H1 (cell line): ENCODE measurements at regions not wholly inside any gene's neighbourhood (a gene's known extent, or its start where the extent isn't known, plus 50 kb on each side); places are given as distances from the start of the nearest gene placed in this dataset.

Experiments used
- CTCF ChIA-PET: fragments of 300-600 bp; sonication (Branson Sonifier 250); formaldehyde crosslinking; loops from one replicate; lab custom pipeline; 2021; ENCODE audit not compliant: partially characterized antibody; lab: Charles Lee
- POLR2A ChIA-PET: fragments of 300-600 bp; sonication (Branson Sonifier 250); formaldehyde crosslinking; loops from one replicate; lab custom pipeline; 2021; ENCODE audit warnings: inconsistent platforms; ENCODE audit not compliant: partially characterized antibody; lab: Charles Lee
- DNase-seq, 2 experiments: peaks; one replicate each; pipeline versions ENCODE4 v3.0.0 to v3.0.0-alpha.2; 2010 to 2022; ENCODE audit warnings: low spot score in 2 of 2, low read depth in 1 of 2, mixed read lengths in 1 of 2
- FAIRE-seq: peaks from 2 replicates; lab custom pipeline; 2011; peaks lifted over from hg19 to GRCh38; lab: Jason Lieb, UNC
- H2AFZ ChIP-seq: 2 replicates; pipeline ENCODE4 v1.8.1; 2012; ENCODE audit warnings: low read length, inconsistent platforms
- H2AK5ac ChIP-seq: 2 replicates; pipeline ENCODE4 v1.6.1; 2013; ENCODE audit warnings: low read depth, low read length
- H2BK120ac ChIP-seq: replicated peaks from 2 replicates; pipeline ENCODE3; 2013; ENCODE audit warnings: low read depth, low read length, inconsistent platforms
- H2BK12ac ChIP-seq: 2 replicates; pipeline ENCODE4 v1.6.1; 2013; ENCODE audit warnings: low read depth, low read length
- H2BK15ac ChIP-seq: 2 replicates; pipeline ENCODE4 v1.6.1; 2013; ENCODE audit warnings: low read length
- H2BK20ac ChIP-seq: 2 replicates; pipeline ENCODE4 v1.6.1; 2013; ENCODE audit warnings: low read length
- H2BK5ac ChIP-seq: 2 replicates; pipeline ENCODE4 v1.6.1; 2013; ENCODE audit warnings: low read depth, low read length
- H3K14ac ChIP-seq: 2 replicates; pipeline ENCODE4 v1.6.1; 2013; ENCODE audit warnings: inconsistent platforms; ENCODE audit not compliant: insufficient read length
- H3K18ac ChIP-seq: 2 replicates; pipeline ENCODE4 v1.6.1; 2013; ENCODE audit warnings: low read length; ENCODE audit errors: extremely low read depth
- H3K23ac ChIP-seq: 2 replicates; pipeline ENCODE4 v1.6.1; 2013; ENCODE audit warnings: inconsistent platforms; ENCODE audit not compliant: insufficient read length
- H3K23me2 ChIP-seq: 2 replicates; pipeline ENCODE4 v1.6.1; 2013; ENCODE audit warnings: low read depth, low read length
- H3K27ac ChIP-seq: 2 replicates; pipeline ENCODE4 v1.6.1; 2011; ENCODE audit warnings: low read depth, low read length, inconsistent platforms
- H3K27me3 ChIP-seq, 4 experiments: replicated peaks in 1 of 4; 1 replicate in 1 of 4; 2 replicates in 3 of 4; pipeline versions ENCODE4 v1.6.1 to v1.8.1; 2011 to 2013; ENCODE audit warnings: low read length in 3 of 4, mild to moderate bottlenecking in 3 of 4, inconsistent platforms in 2 of 4, mixed read lengths in 2 of 4, moderate library complexity in 1 of 4; ENCODE audit not compliant: control insufficient read depth in 3 of 4, insufficient read depth in 3 of 4; ENCODE audit errors: extremely low read depth in 1 of 4
- H3K36me3 ChIP-seq, 4 experiments: 2 replicates each; pipeline versions ENCODE4 v1.6.1 to v1.8.1; 2011 to 2013; ENCODE audit warnings: mild to moderate bottlenecking in 4 of 4, low read length in 3 of 4, moderate library complexity in 2 of 4, control low read depth in 1 of 4, inconsistent platforms in 1 of 4; ENCODE audit not compliant: insufficient read depth in 4 of 4, control insufficient read depth in 2 of 4
- H3K4ac ChIP-seq: replicated peaks from 2 replicates; pipeline ENCODE3; 2013; ENCODE audit warnings: low read length, low read depth, mixed read lengths, inconsistent platforms; ENCODE audit not compliant: insufficient read length
- H3K4me1 ChIP-seq, 4 experiments: replicated peaks in 1 of 4; 1 replicate in 1 of 4; 2 replicates in 3 of 4; pipeline versions ENCODE4 v1.6.1 to v1.8.1; 2011 to 2013; ENCODE audit warnings: low read length in 3 of 4, inconsistent platforms in 2 of 4, mixed read lengths in 1 of 4; ENCODE audit not compliant: insufficient read depth in 4 of 4, control insufficient read depth in 3 of 4
- H3K4me2 ChIP-seq, 2 experiments: 2 replicates each; pipeline versions ENCODE4 v1.6.1 to v1.8.1; 2011 to 2013; ENCODE audit warnings: low read depth in 2 of 2, low read length in 2 of 2, control low read depth in 1 of 2, inconsistent platforms in 1 of 2, mild to moderate bottlenecking in 1 of 2; ENCODE audit not compliant: insufficient read depth in 1 of 2
- H3K4me3 ChIP-seq, 4 experiments: fragments of 200-600, 300-600 bp in 1 of 4; sonication (generic), shearing (Covaris generic), sonication (Bioruptor Twin) in 1 of 4; 2 replicates each; pipeline versions ENCODE4 v1.5.1 to v1.8.1; 2011 to 2016; ENCODE audit warnings: low read length in 4 of 4, low read depth in 3 of 4, control low read depth in 2 of 4, inconsistent platforms in 2 of 4, mild to moderate bottlenecking in 2 of 4, mixed read lengths in 1 of 4, moderate library complexity in 1 of 4; ENCODE audit not compliant: insufficient read depth in 2 of 4; ENCODE audit errors: extremely low read depth in 1 of 4
- H3K56ac ChIP-seq: replicated peaks from 2 replicates; pipeline ENCODE3; 2013; ENCODE audit warnings: low read depth, mild to moderate bottlenecking, mixed read lengths, low read length, inconsistent platforms; ENCODE audit not compliant: insufficient read length
- H3K79me1 ChIP-seq: 2 replicates; pipeline ENCODE4 v1.6.1; 2013; ENCODE audit warnings: low read depth, low read length, control low read depth
- H3K79me2 ChIP-seq, 2 experiments: 2 replicates each; pipeline versions ENCODE4 v1.6.1 to v1.8.1; 2012 to 2013; ENCODE audit warnings: low read length in 2 of 2, mild to moderate bottlenecking in 2 of 2, inconsistent platforms in 1 of 2; ENCODE audit not compliant: insufficient read depth in 2 of 2, control insufficient read depth in 1 of 2
- H3K9ac ChIP-seq, 4 experiments: replicated peaks in 1 of 4; 1 replicate in 1 of 4; 2 replicates in 3 of 4; pipeline versions ENCODE4 v1.6.1 to v1.8.1; 2011 to 2013; ENCODE audit warnings: low read depth in 3 of 4, low read length in 3 of 4, control low read depth in 2 of 4, mild to moderate bottlenecking in 2 of 4, moderate library complexity in 2 of 4, inconsistent platforms in 1 of 4; ENCODE audit errors: extremely low read depth in 1 of 4
- H3K9me3 ChIP-seq, 2 experiments: 2 replicates each; pipeline versions ENCODE4 v1.6.1 to v1.8.1; 2012 to 2013; ENCODE audit warnings: mild to moderate bottlenecking in 2 of 2, moderate library complexity in 2 of 2, control low read depth in 1 of 2, inconsistent platforms in 1 of 2, low read depth in 1 of 2, low read length in 1 of 2, mixed read lengths in 1 of 2; ENCODE audit not compliant: insufficient read depth in 2 of 2
- H4K20me1 ChIP-seq, 2 experiments: replicated peaks in 1 of 2; 2 replicates each; pipeline versions ENCODE3 to v1.8.1; 2011 to 2013; ENCODE audit warnings: inconsistent platforms in 2 of 2, low read length in 2 of 2, mild to moderate bottlenecking in 1 of 2; ENCODE audit not compliant: insufficient read depth in 2 of 2, control insufficient read depth in 1 of 2
- H4K5ac ChIP-seq: 2 replicates; pipeline ENCODE4 v1.6.1; 2013; ENCODE audit warnings: low read length, low read depth, mixed read lengths, inconsistent platforms; ENCODE audit not compliant: insufficient read length
- H4K8ac ChIP-seq: 2 replicates; pipeline ENCODE4 v1.8.0; 2013; ENCODE audit warnings: mild to moderate bottlenecking, moderate library complexity, low read length, inconsistent platforms; ENCODE audit not compliant: insufficient read depth; ENCODE audit errors: extremely low read depth
- H4K91ac ChIP-seq: replicated peaks from 2 replicates; pipeline ENCODE3; 2013; ENCODE audit warnings: low read length, mixed read lengths, inconsistent platforms; ENCODE audit not compliant: insufficient read length
- BRCA1 ChIP-seq: IDR thresholded peaks from 2 replicates; pipeline ENCODE4 v1.6.1; 2012; ENCODE audit warnings: low read depth, low read length, improper control_type of control experiment
- CEBPB ChIP-seq: IDR thresholded peaks from 2 replicates; pipeline ENCODE4 v1.6.1; 2012; ENCODE audit warnings: low read depth, low read length
- CHD2 ChIP-seq: IDR thresholded peaks from 2 replicates; pipeline ENCODE4 v1.6.1; 2012; ENCODE audit warnings: low read length, improper control_type of control experiment
- KDM4A ChIP-seq: IDR thresholded peaks from one replicate; pipeline ENCODE4 v1.7.1; 2012; ENCODE audit warnings: low read depth, mild to moderate bottlenecking, moderate library complexity, low read length, inconsistent platforms; ENCODE audit not compliant: severe bottlenecking
- PHF8 ChIP-seq: fragments of 200-600 bp; sonication (generic); conservative IDR thresholded peaks from 2 replicates; pipeline ENCODE4 v1.7.1; 2012; ENCODE audit warnings: low read depth, mild to moderate bottlenecking, inconsistent platforms, low read length, moderate library complexity
- POLR2A ChIP-seq, 2 experiments: IDR thresholded peaks; 1 replicate in 1 of 2; 2 replicates in 1 of 2; pipeline ENCODE4 v1.6.1; 2011; ENCODE audit warnings: low read depth in 2 of 2, low read length in 2 of 2, mild to moderate bottlenecking in 2 of 2; ENCODE audit errors: control extremely low read depth in 1 of 2
- SIN3A ChIP-seq, 2 experiments: IDR thresholded peaks in 1 of 2; conservative IDR thresholded peaks in 1 of 2; 2 replicates each; pipeline ENCODE4 v1.6.1; 2011 to 2012; ENCODE audit warnings: low read length in 2 of 2, improper control_type of control experiment in 1 of 2, low read depth in 1 of 2, mild to moderate bottlenecking in 1 of 2
- TCF12 ChIP-seq: IDR thresholded peaks from 2 replicates; pipeline ENCODE4 v1.6.1; 2011; ENCODE audit warnings: low read depth, mild to moderate bottlenecking, low read length
- WGBS, 2 experiments: shearing (Covaris generic) in 1 of 2; methylation state at CpG; one replicate each; pipeline versions ENCODE4 v1.1.6 to v1.1.7; 2013 to 2015; ENCODE audit warnings: low lambda C conversion rate in 2 of 2, mixed read lengths in 2 of 2, inconsistent platforms in 1 of 2, low coverage in 1 of 2, missing lambda C conversion rate in 1 of 2; ENCODE audit not compliant: insufficient replicate concordance in 2 of 2, insufficient coverage in 1 of 2, insufficient read length in 1 of 2; ENCODE audit errors: extremely low coverage in 1 of 2, missing lambda C conversion rate in 1 of 2; 5-methylcytosine and 5-hydroxymethylcytosine counted together

DNA sequence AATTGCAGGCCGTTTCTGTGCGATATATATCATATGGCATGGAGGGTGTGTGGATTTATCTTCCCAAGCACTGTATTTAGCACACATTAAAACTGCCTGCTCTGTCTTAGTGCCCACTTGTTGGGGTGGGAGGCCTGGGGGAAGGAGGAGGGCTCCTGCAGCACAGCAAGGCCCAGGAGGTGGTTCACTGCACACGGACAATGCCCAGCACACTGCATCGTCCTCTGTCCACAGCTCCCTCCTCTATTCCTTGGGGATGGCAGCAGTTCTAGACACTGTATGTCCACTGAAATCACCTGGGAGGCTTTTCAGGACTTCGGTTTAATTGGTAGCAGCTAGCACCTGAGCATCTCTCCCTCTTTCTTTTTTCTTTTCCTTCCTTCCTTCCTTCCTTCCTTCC, 161.2 kb downstream of the KTN1 start:
- DNase-seq (no peak), FAIRE-seq (no peak)
- H4K91ac ChIP-seq, result no peak overlapping the region
- no peaks in the 10 kb centered on the region for H3K79me1 ChIP-seq
- no peak overlapping the region for H2BK15ac ChIP-seq
- H3K79me2 ChIP-seq, result no peaks in the 10 kb centered on the region
- no peaks in the 10 kb centered on the region for H4K20me1 ChIP-seq
- H3K23me2 ChIP-seq, result no peaks in the 10 kb centered on the region; the same call in 1 of the 2 replicates
- H3K27me3 ChIP-seq, result no peaks in the 10 kb centered on the region
- no peaks in the 10 kb centered on the region for H3K4me1 ChIP-seq
- H3K4me2 ChIP-seq, result no peak overlapping the region
- H3K27ac ChIP-seq, result no peak overlapping the region
- no peak overlapping the region for H2BK20ac ChIP-seq
- H4K5ac ChIP-seq, result no peak overlapping the region
- no peak overlapping the region for H3K4me3 ChIP-seq
- no peaks in the 10 kb centered on the region for H3K9me3 ChIP-seq
- no peak overlapping the region for H2BK12ac ChIP-seq
- ChIA-PET CTCF (interaction anchor here (0.6 to 2.1 kb wide), 3 partner anchors 9 to 14 kb away, joined by 4 to 11 read pairs (median 4); no protein-coding TSS in a partner anchor), POLR2A (no interaction called here)
- no peak overlapping the region for H3K18ac ChIP-seq
- H2AK5ac ChIP-seq, result no peak overlapping the region
- H3K23ac ChIP-seq, result no peak overlapping the region
- no peak overlapping the region for H2BK120ac ChIP-seq
- H3K36me3 ChIP-seq, result no peaks in the 10 kb centered on the region
- no peak overlapping the region for H4K8ac ChIP-seq
- TF ChIP-seq CHD2, result no peak
- no peak for TF ChIP-seq PHF8
- TF ChIP-seq POLR2A (IDR thresholded peaks at IDR 0.05; ENCODE audit: control extremely low read depth in 1 of 2, low read depth in 2 of 2, low read length in 2 of 2), result no peak
- no peak for TF ChIP-seq TCF12
- no peak for TF ChIP-seq BRCA1
- no peak for TF ChIP-seq CEBPB
- no peak for TF ChIP-seq SIN3A (conservative IDR thresholded peaks at IDR 0.05 in 1 of 2, IDR thresholded peaks at IDR 0.05 in 1 of 2; ENCODE audit: low read depth in 1 of 2, low read length in 2 of 2)
- TF ChIP-seq KDM4A, result no peak
- H3K56ac ChIP-seq, result no peak overlapping the region
- no peak overlapping the region for H2AFZ ChIP-seq
- no peak overlapping the region for H3K4ac ChIP-seq
- no peak overlapping the region for H3K14ac ChIP-seq
- 87% methylated on average over 3 of the region's 5 CpGs; no CpG with 5 or more reads in 1 of the 2 experiments for WGBS, 2 experiments
- no peak overlapping the region for H3K9ac ChIP-seq
- H2BK5ac ChIP-seq, result no peak overlapping the region
